Uterus (tissue), 3 donors: ENCODE measurements at regions not wholly inside any gene's neighbourhood (a gene's known extent, or its start where the extent isn't known, plus 50 kb on each side); places are given as distances from the start of the nearest gene placed in this dataset.

ENCODE experiments used
- DNase-seq, 2 donors: peaks; one replicate each; pipeline ENCODE4 v3.0.0-alpha.2; 2019 to 2020
- H3K27ac ChIP-seq, 2 donors: fragments of 200-600 bp; sonication (generic); 1 replicate in 1 of 2; 2 replicates in 1 of 2; pipeline ENCODE4 v1.5.1; 2016 to 2018
- H3K27me3 ChIP-seq, 2 donors: fragments of 200-600 bp; sonication (generic); one replicate each; pipeline ENCODE4 v1.5.1; 2018 to 2019; ENCODE audit warnings: control low read depth in 1 of 2
- H3K36me3 ChIP-seq, 2 donors: fragments of 200-600 bp; sonication (generic); one replicate each; pipeline ENCODE4 v1.5.1; 2019; ENCODE audit warnings: control low read depth in 1 of 2
- H3K4me1 ChIP-seq, 2 donors: fragments of 200-600 bp; sonication (generic); one replicate each; pipeline ENCODE4 v1.5.1; 2018 to 2019; ENCODE audit warnings: control low read depth in 1 of 2
- H3K4me3 ChIP-seq, 2 donors: fragments of 200-600 bp; sonication (generic); 1 replicate in 1 of 2; 2 replicates in 1 of 2; pipeline ENCODE4 v1.5.1; 2018 to 2019; ENCODE audit warnings: mild to moderate bottlenecking in 1 of 2
- H3K9me3 ChIP-seq, 2 donors: fragments of 200-600 bp; sonication (generic); one replicate each; pipeline ENCODE4 v1.5.1; 2019; ENCODE audit warnings: control low read depth in 1 of 2
- POLR2A ChIP-seq, 2 donors: fragments of 450-650 bp; IDR thresholded peaks; one replicate each; pipeline ENCODE4 v1.6.1; 2016; ENCODE audit warnings: antibody characterized with exemption in 2 of 2, mild to moderate bottlenecking in 1 of 2, moderate library complexity in 1 of 2
- intact Hi-C: fragments of 100-400 bp; cut with DNase I; formaldehyde crosslinking; loops from one replicate; pipeline ENCODE4 v1.15.1; 2023; ENCODE audit warnings: low total_unique reads
- TF ChIP-seq, protein P1 (sequence below), 4 experiments: fragments of 200-600 bp in 2 of 4; fragments of 450-650 bp in 2 of 4; sonication (generic) in 2 of 4; IDR thresholded peaks; one replicate each; pipeline ENCODE4 v1.5.1; 2016 to 2019; ENCODE audit warnings: antibody characterized with exemption in 4 of 4, mild to moderate bottlenecking in 2 of 4, moderate library complexity in 1 of 4
- donor health status: DM: yes; HTN: yes; CAD: no.

GRCh38 chr16:55082591-55082976 is 151.9 kb downstream of the IRX5 start:
- TF ChIP-seq POLR2A (IDR thresholded peaks at IDR 0.05), result no peak
- TF ChIP-seq, protein P1, sequence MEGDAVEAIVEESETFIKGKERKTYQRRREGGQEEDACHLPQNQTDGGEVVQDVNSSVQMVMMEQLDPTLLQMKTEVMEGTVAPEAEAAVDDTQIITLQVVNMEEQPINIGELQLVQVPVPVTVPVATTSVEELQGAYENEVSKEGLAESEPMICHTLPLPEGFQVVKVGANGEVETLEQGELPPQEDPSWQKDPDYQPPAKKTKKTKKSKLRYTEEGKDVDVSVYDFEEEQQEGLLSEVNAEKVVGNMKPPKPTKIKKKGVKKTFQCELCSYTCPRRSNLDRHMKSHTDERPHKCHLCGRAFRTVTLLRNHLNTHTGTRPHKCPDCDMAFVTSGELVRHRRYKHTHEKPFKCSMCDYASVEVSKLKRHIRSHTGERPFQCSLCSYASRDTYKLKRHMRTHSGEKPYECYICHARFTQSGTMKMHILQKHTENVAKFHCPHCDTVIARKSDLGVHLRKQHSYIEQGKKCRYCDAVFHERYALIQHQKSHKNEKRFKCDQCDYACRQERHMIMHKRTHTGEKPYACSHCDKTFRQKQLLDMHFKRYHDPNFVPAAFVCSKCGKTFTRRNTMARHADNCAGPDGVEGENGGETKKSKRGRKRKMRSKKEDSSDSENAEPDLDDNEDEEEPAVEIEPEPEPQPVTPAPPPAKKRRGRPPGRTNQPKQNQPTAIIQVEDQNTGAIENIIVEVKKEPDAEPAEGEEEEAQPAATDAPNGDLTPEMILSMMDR (IDR thresholded peaks at IDR 0.05), result no peak
- intact Hi-C loops, result no loop called here
- no peak overlapping the region for H3K4me3 ChIP-seq

GRCh38 chr16:55083052-55083451 is 152.4 kb downstream of the IRX5 start:
- Histone ChIP-seq H3K4me3 (no peak overlapping the region), H3K27me3 (no peaks in the 10 kb centered on the region), H3K36me3 (no peaks in the 10 kb centered on the region), H3K9me3 (no peaks in the 10 kb centered on the region), H3K4me1 (no peaks in the 10 kb centered on the region), H3K27ac (no peak overlapping the region)
- intact Hi-C loops, result no loop called here
- TF ChIP-seq POLR2A (IDR thresholded peaks at IDR 0.05), result no peak
- TF ChIP-seq, protein P1 (IDR thresholded peaks at IDR 0.05), result no peak
- no peak for DNase-seq

More at GRCh38 chr16:55082591-55082976, 151.9 kb downstream of the IRX5 start:
- DNase-seq, result no peak
- no peak overlapping the region for H3K27ac ChIP-seq
- no peaks in the 10 kb centered on the region for H3K4me1 ChIP-seq
- H3K27me3 ChIP-seq, result no peaks in the 10 kb centered on the region
- H3K9me3 ChIP-seq, result no peaks in the 10 kb centered on the region
- H3K36me3 ChIP-seq, result no peaks in the 10 kb centered on the region

GRCh38 chr16:55088098-55088497 is 157.4 kb downstream of the IRX5 start:
- H3K4me1 ChIP-seq, result no peaks in the 10 kb centered on the region
- H3K4me3 ChIP-seq, result no peak overlapping the region
- H3K36me3 ChIP-seq, result no peaks in the 10 kb centered on the region
- H3K27me3 ChIP-seq, result no peaks in the 10 kb centered on the region
- no peaks in the 10 kb centered on the region for H3K9me3 ChIP-seq
- intact Hi-C loops, result no loop called here
- TF ChIP-seq POLR2A (IDR thresholded peaks at IDR 0.05), result no peak
- no peak for DNase-seq
- no peak overlapping the region for H3K27ac ChIP-seq

DNA sequence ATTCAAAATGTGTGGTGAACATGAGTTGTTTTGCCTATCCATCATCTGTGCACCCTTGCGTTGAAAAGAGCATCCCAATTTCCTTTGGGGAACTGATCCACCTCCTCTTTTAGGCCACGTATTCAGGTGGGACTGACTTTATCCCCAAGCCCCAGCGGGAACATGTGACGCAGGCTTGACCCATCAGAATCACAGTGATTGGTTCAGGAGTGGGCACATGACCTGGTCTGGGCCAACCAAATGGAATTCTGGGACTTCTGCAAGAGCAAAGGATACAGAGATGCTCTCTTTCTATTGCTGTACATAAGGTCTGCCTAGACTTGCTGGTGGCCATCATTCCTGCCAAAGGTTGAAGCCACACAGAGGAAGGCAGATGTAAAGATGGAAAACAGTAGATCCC is 158.9 kb downstream of the IRX5 start:
- H3K4me3 ChIP-seq, result no peak overlapping the region

GRCh38 chr16:55091213-55091870 is 160.7 kb downstream of the IRX5 start:
- intact Hi-C loops, result no loop called here
- H3K9me3 ChIP-seq, result no peaks in the 10 kb centered on the region
- TF ChIP-seq, protein P1 (IDR thresholded peaks at IDR 0.05), result no peak
- no peak for TF ChIP-seq POLR2A (IDR thresholded peaks at IDR 0.05)
- H3K27ac ChIP-seq, result no peak overlapping the region
- no peak for DNase-seq
- H3K4me3 ChIP-seq, result no peak overlapping the region
- no peaks in the 10 kb centered on the region for H3K4me1 ChIP-seq
- no peaks in the 10 kb centered on the region for H3K36me3 ChIP-seq
- no peaks in the 10 kb centered on the region for H3K27me3 ChIP-seq

More for the DNA sequence above, 158.9 kb downstream of the IRX5 start:
- Histone ChIP-seq H3K27ac (no peak overlapping the region), H3K36me3 (no peaks in the 10 kb centered on the region), H3K4me1 (no peaks in the 10 kb centered on the region), H3K9me3 (no peaks in the 10 kb centered on the region), H3K27me3 (no peaks in the 10 kb centered on the region)
- no peak for TF ChIP-seq POLR2A (IDR thresholded peaks at IDR 0.05)
- TF ChIP-seq, protein P1 (IDR thresholded peaks at IDR 0.05), result no peak
- intact Hi-C loops, result no loop called here
- no peak for DNase-seq

GRCh38 chr16:55091871-55092230 is 161.2 kb downstream of the IRX5 start:
- no peak for DNase-seq
- intact Hi-C loops, result no loop called here
- H3K27me3 ChIP-seq, result no peaks in the 10 kb centered on the region
- no peak overlapping the region for H3K27ac ChIP-seq
- no peak for TF ChIP-seq POLR2A (IDR thresholded peaks at IDR 0.05)
- TF ChIP-seq, protein P1 (IDR thresholded peaks at IDR 0.05), result no peak
- H3K36me3 ChIP-seq, result no peaks in the 10 kb centered on the region
- H3K9me3 ChIP-seq, result no peaks in the 10 kb centered on the region
- no peak overlapping the region for H3K4me3 ChIP-seq
- no peaks in the 10 kb centered on the region for H3K4me1 ChIP-seq
